ENCODE measurements at regions not wholly inside any gene's neighbourhood (a gene's known extent, or its start where the extent isn't known, plus 50 kb on each side); places are given as distances from the start of the nearest gene placed in this dataset.

- Mint-ChIP-seq H3K27ac (no peak overlapping the region), H3K4me3 (no peak overlapping the region), H3K27me3 (ENCODE audit: insufficient read depth) (no peaks in the 10 kb centered on the region), H3K9me3 (peaks cover 2% of the 10 kb centered on the region), H3K36me3 (ENCODE audit: low read depth) (no peaks in the 10 kb centered on the region), H3K4me1 (no peaks in the 10 kb centered on the region)
- Histone ChIP-seq H3K4me3 (ENCODE audit: low read length) (no peak overlapping the region), H3K27ac (ENCODE audit: low read depth, low read length) (no peak overlapping the region), H3K9ac (ENCODE audit: extremely low read depth, low read length, poor library complexity, severe bottlenecking) (no peak overlapping the region), H3K9me3 (ENCODE audit: control insufficient read depth, low read length) (no peaks in the 10 kb centered on the region), H3K4me1 (ENCODE audit: control insufficient read depth, insufficient read depth, low read length) (no peaks in the 10 kb centered on the region), H3K27me3 (ENCODE audit: control insufficient read depth, insufficient read depth, low read length, poor library complexity, severe bottlenecking) (no peaks in the 10 kb centered on the region), H3K36me3 (ENCODE audit: control insufficient read depth, insufficient read depth, low read length) (no peaks in the 10 kb centered on the region)
- no peak for TF ChIP-seq CTCF (conservative IDR thresholded peaks at IDR 0.05)
- WGBS, 2 experiments (ENCODE audit: insufficient coverage in 1 of 2, insufficient read length in 1 of 2): 86 to 100% methylated on average over 1 to 2 of the region's 2 CpGs
- no peak for DNase-seq
Measured at GRCh38 chr4:43855283-43855682, 593.3 kb downstream of the KCTD8 start.

GRCh38 chr4:43864616-43865146, 583.9 kb downstream of the KCTD8 start:
- no peak for TF ChIP-seq CTCF (conservative IDR thresholded peaks at IDR 0.05)
- Histone ChIP-seq H3K27ac (ENCODE audit: low read depth, low read length) (no peak overlapping the region), H3K27me3 (ENCODE audit: control insufficient read depth, insufficient read depth, low read length, poor library complexity, severe bottlenecking) (no peaks in the 10 kb centered on the region), H3K4me1 (ENCODE audit: control insufficient read depth, insufficient read depth, low read length) (no peaks in the 10 kb centered on the region), H3K36me3 (ENCODE audit: control insufficient read depth, insufficient read depth, low read length) (no peaks in the 10 kb centered on the region), H3K9me3 (ENCODE audit: control insufficient read depth, low read length) (no peaks in the 10 kb centered on the region), H3K9ac (ENCODE audit: extremely low read depth, low read length, poor library complexity, severe bottlenecking) (no peak overlapping the region), H3K4me3 (ENCODE audit: low read length) (no peak overlapping the region)
- Mint-ChIP-seq H3K9me3 (no peaks in the 10 kb centered on the region), H3K27ac (no peak overlapping the region), H3K27me3 (ENCODE audit: insufficient read depth) (no peaks in the 10 kb centered on the region), H3K4me1 (no peaks in the 10 kb centered on the region), H3K4me3 (no peak overlapping the region), H3K36me3 (ENCODE audit: low read depth) (no peaks in the 10 kb centered on the region)
- WGBS, 2 experiments (ENCODE audit: insufficient coverage in 1 of 2, insufficient read length in 1 of 2): 91 to 96% methylated on average over 2 to 5 of the region's 5 CpGs
- no peak for DNase-seq

GRCh38 chr4:43867908-43868307, 580.7 kb downstream of the KCTD8 start:
- Histone ChIP-seq H3K36me3 (ENCODE audit: control insufficient read depth, insufficient read depth, low read length) (no peaks in the 10 kb centered on the region), H3K27ac (ENCODE audit: low read depth, low read length) (no peak overlapping the region), H3K4me3 (ENCODE audit: low read length) (no peak overlapping the region), H3K9ac (ENCODE audit: extremely low read depth, low read length, poor library complexity, severe bottlenecking) (no peak overlapping the region), H3K9me3 (ENCODE audit: control insufficient read depth, low read length) (peaks cover 4% of the 10 kb centered on the region), H3K27me3 (ENCODE audit: control insufficient read depth, insufficient read depth, low read length, poor library complexity, severe bottlenecking) (no peaks in the 10 kb centered on the region), H3K4me1 (ENCODE audit: control insufficient read depth, insufficient read depth, low read length) (no peaks in the 10 kb centered on the region)
- no peak for DNase-seq
- Mint-ChIP-seq H3K4me3 (no peak overlapping the region), H3K9me3 (peaks cover 12% of the 10 kb centered on the region), H3K27ac (no peak overlapping the region), H3K4me1 (no peaks in the 10 kb centered on the region), H3K36me3 (ENCODE audit: low read depth) (no peaks in the 10 kb centered on the region), H3K27me3 (ENCODE audit: insufficient read depth) (no peaks in the 10 kb centered on the region)
- WGBS, 2 experiments (ENCODE audit: insufficient coverage in 1 of 2, insufficient read length in 1 of 2): 78 to 93% methylated on average over 2 of the region's 2 CpGs
- TF ChIP-seq CTCF (conservative IDR thresholded peaks at IDR 0.05): no peak

All from endodermal cell (in vitro differentiated cells).